HEK293T (cell line): ENCODE measurements at regions not wholly inside any gene's neighbourhood (a gene's known extent, or its start where the extent isn't known, plus 50 kb on each side); places are given as distances from the start of the nearest gene placed in this dataset.
"Not testable (repeated sequence)": the region's sequence is repeated elsewhere in the genome, so short reads cannot be mapped to it uniquely, and the experiment has no call there.

Source experiments
- CTCF ChIA-PET: fragments of 350-600 bp; formaldehyde crosslinking; extraction: SDS; loops from one replicate; lab custom pipeline; 2021; ENCODE audit warnings: antibody characterized with exemption, inconsistent platforms; lab: Yijun Ruan, JAX
- POLR2A ChIA-PET: fragments of 350-600 bp; formaldehyde crosslinking; extraction: SDS; loops from one replicate; lab custom pipeline; 2020; ENCODE audit warnings: antibody characterized with exemption, inconsistent platforms; lab: Yijun Ruan, JAX
- DNase-seq: peaks from one replicate; pipeline ENCODE4 v3.0.0; 2012; ENCODE audit warnings: mixed read lengths; ENCODE audit errors: extremely low spot score
- ARNT ChIP-seq: fragments of 450-650 bp; IDR thresholded peaks from 2 replicates; pipeline ENCODE4 v1.6.1; 2017; ENCODE audit warnings: mild to moderate bottlenecking
- BHLHE40 ChIP-seq: fragments of 450-650 bp; IDR thresholded peaks from 2 replicates; pipeline ENCODE4 v1.6.1; 2016; ENCODE audit warnings: mild to moderate bottlenecking, moderate library complexity, borderline replicate concordance
- CTBP1 ChIP-seq: fragments of 450-650 bp; IDR thresholded peaks from 2 replicates; pipeline ENCODE4 v1.6.1; 2016; ENCODE audit warnings: borderline replicate concordance
- ELF4 ChIP-seq: fragments of 450-650 bp; IDR thresholded peaks from 2 replicates; pipeline ENCODE4 v1.6.1; 2017; ENCODE audit warnings: antibody characterized with exemption
- FOXA1 ChIP-seq: fragments of 450-650 bp; IDR thresholded peaks from 2 replicates; pipeline ENCODE4 v1.6.1; 2016; ENCODE audit warnings: mild to moderate bottlenecking
- FOXK2 ChIP-seq: fragments of 450-650 bp; IDR thresholded peaks from 2 replicates; pipeline ENCODE4 v1.6.1; 2016; ENCODE audit warnings: mild to moderate bottlenecking
- FOXM1 ChIP-seq: fragments of 450-650 bp; IDR thresholded peaks from 2 replicates; pipeline ENCODE4 v1.6.1; 2017; ENCODE audit warnings: mild to moderate bottlenecking, borderline replicate concordance
- HDGF ChIP-seq: fragments of 450-650 bp; IDR thresholded peaks from 2 replicates; pipeline ENCODE4 v1.6.1; 2017; ENCODE audit warnings: antibody characterized with exemption, borderline replicate concordance
- L3MBTL2 ChIP-seq: fragments of 450-650 bp; conservative IDR thresholded peaks from 2 replicates; pipeline ENCODE4 v1.6.1; 2016; ENCODE audit warnings: mild to moderate bottlenecking
- LEF1 ChIP-seq: fragments of 450-650 bp; IDR thresholded peaks from 2 replicates; pipeline ENCODE4 v1.6.1; 2017; ENCODE audit warnings: mild to moderate bottlenecking, borderline replicate concordance
- NFRKB ChIP-seq: fragments of 450-650 bp; IDR thresholded peaks from 2 replicates; pipeline ENCODE4 v1.6.1; 2016; ENCODE audit warnings: mild to moderate bottlenecking, moderate library complexity
- SP1 ChIP-seq: fragments of 450-650 bp; IDR thresholded peaks from 2 replicates; pipeline ENCODE4 v1.6.1; 2017
- SUZ12 ChIP-seq: fragments of 450-650 bp; IDR thresholded peaks from 2 replicates; pipeline ENCODE4 v1.6.1; 2016; ENCODE audit warnings: mild to moderate bottlenecking
- TARDBP ChIP-seq: fragments of 450-650 bp; IDR thresholded peaks from 2 replicates; pipeline ENCODE4 v1.6.1; 2016
- ZNF384 ChIP-seq: fragments of 450-650 bp; IDR thresholded peaks from 2 replicates; pipeline ENCODE4 v1.6.1; 2016
- TF ChIP-seq, protein P1 (sequence below): fragments of 450-650 bp; IDR thresholded peaks from 2 replicates; pipeline ENCODE4 v1.6.1; 2016

GRCh38 chrX:1824855-1825254 lies 210.0 kb downstream of the ASMT start:
- DNase-seq = no peak
- CTCF ChIA-PET = no interaction called here
- POLR2A ChIA-PET = no interaction called here
- TF ChIP-seq NFRKB = no peak
- no peak for TF ChIP-seq FOXA1
- TF ChIP-seq CTBP1 = no peak
- no peak for TF ChIP-seq SUZ12
- no peak for TF ChIP-seq TARDBP
- TF ChIP-seq ZNF384 = no peak
- TF ChIP-seq, protein P1, sequence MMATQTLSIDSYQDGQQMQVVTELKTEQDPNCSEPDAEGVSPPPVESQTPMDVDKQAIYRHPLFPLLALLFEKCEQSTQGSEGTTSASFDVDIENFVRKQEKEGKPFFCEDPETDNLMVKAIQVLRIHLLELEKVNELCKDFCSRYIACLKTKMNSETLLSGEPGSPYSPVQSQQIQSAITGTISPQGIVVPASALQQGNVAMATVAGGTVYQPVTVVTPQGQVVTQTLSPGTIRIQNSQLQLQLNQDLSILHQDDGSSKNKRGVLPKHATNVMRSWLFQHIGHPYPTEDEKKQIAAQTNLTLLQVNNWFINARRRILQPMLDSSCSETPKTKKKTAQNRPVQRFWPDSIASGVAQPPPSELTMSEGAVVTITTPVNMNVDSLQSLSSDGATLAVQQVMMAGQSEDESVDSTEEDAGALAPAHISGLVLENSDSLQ = no peak
- no peak for TF ChIP-seq BHLHE40
- no peak for TF ChIP-seq SP1
- no peak for TF ChIP-seq L3MBTL2
- no peak for TF ChIP-seq HDGF
- TF ChIP-seq FOXM1 = no peak
- no peak for TF ChIP-seq LEF1
- TF ChIP-seq ELF4 = no peak
- TF ChIP-seq ARNT = no peak

DNA sequence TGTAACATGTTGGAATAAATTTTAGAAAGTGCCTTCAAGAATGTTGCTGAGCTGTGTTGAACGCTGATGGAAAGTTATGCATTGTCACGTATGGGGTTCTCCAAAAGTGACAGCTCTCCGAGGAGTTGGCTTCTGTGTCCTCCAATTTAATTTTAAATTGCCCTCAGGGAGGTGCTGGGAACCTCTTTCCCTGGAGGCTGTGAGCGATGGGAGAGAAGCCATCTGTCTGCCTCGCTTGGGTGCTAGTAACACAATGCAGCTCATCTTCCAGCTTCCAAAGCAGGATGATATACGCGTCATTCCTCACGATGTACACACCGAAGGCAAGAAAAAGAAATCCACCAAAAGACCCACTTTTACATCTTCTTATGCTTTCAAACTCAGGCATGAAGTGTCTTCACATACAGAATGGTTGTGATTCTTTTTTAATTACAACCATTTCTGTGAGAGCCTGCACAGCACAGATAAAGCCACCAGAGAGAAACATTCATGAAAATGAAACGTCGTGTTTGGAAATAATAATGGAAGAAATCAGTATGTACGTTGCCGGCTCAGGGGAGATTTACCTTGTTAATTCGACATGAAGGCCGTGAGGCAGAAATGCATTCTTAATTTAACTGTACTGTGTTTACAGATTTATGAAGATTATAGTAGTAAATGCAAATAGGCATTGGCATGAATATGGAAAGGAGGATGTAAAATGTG lies 218.9 kb downstream of the ASMT start:
- no peak for TF ChIP-seq LEF1
- TF ChIP-seq FOXA1 = no peak
- no peak for TF ChIP-seq ZNF384
- no peak for TF ChIP-seq BHLHE40
- TF ChIP-seq L3MBTL2 = no peak
- TF ChIP-seq NFRKB = no peak
- no peak for TF ChIP-seq HDGF
- no peak for TF ChIP-seq FOXK2
- no peak for TF ChIP-seq SP1
- ChIA-PET POLR2A (no interaction called here), CTCF (no interaction called here)
- DNase-seq = no peak

DNA sequence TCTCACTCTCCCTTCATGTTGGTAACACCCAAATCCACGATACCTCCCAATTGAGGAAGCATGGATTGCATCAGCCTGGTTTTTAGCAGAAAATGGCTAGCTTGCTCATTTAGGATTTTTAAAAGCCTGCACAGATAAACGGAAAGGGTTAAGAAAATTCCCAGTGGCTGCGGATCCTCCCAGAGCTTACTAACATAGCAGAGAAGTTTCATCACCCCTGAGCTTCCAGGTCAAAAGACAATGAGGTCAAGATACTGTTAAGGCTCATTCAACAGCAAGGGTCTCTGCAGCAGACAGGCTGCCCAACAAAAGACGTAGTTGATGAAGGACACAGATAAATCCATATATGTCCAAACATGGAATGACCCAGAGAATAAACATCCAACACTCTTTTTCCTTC lies 220.2 kb downstream of the ASMT start:
- no peak for DNase-seq
- TF ChIP-seq BHLHE40 = no peak
- TF ChIP-seq NFRKB = no peak
- TF ChIP-seq TARDBP = no peak
- TF ChIP-seq, protein P1 = no peak
- TF ChIP-seq L3MBTL2 = no peak
- TF ChIP-seq SUZ12 = no peak
- TF ChIP-seq FOXA1 = no peak
- no peak for TF ChIP-seq ARNT
- no peak for TF ChIP-seq HDGF
- TF ChIP-seq FOXM1 = no peak
- TF ChIP-seq CTBP1 = no peak
- no peak for TF ChIP-seq FOXK2
- no peak for TF ChIP-seq ZNF384
- TF ChIP-seq ELF4 = no peak
- CTCF ChIA-PET = no interaction called here
- POLR2A ChIA-PET = no interaction called here

DNA sequence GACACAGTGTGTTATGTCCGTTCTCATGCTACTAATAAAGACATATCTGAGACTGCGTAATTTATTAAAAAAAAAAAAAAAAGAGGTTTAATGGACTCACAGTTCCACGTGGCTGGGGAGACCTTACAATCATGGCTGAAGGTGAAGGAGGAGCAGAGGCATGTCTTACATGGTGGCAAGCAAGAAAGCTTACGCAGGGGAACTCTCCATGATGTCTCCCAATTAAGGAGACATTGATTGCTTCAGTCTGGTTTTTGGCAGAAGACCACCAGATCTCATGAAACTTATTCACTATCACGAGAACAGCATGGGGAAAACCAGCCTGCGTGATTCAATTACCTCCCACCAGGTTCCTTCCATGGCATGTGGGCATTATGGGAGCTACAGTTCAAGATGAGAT lies 221.8 kb downstream of the ASMT start:
- ChIA-PET CTCF (no interaction called here), POLR2A (no interaction called here)
- DNase-seq = no peak
- TF ChIP-seq SUZ12 (no peak), BHLHE40 (no peak), ZNF384 (no peak)

DNA sequence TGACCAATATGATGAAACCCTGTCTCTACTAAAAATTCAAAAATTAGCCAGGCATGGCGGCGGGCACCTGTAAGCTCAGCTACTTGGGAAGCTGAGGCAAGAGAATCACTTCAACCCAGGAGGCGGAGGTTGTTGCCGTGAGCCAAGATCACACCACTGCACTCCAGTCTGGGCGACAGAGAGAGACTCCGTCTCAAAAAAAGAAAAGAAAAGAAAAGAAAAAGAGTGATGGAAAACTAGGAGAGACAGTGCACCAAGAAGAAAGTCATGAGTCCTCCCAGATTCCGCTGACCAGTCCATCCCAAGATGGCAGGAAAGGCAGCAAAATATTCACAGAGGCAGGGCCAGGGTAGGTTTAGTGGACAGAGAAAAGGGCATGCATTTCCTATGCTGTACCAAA lies 226.9 kb downstream of the ASMT start:
- POLR2A ChIA-PET = no interaction called here
- TF ChIP-seq HDGF (no peak), ELF4 (no peak), BHLHE40 (no peak), L3MBTL2 (no peak), FOXA1 (no peak), NFRKB (no peak), ARNT (no peak), TARDBP (no peak), SP1 (no peak), CTBP1 (no peak), ZNF384 (no peak), FOXK2 (no peak), FOXM1 (no peak), LEF1 (no peak), SUZ12 (no peak)
- TF ChIP-seq, protein P1 = no peak
- no peak for DNase-seq
- CTCF ChIA-PET = no interaction called here

DNA sequence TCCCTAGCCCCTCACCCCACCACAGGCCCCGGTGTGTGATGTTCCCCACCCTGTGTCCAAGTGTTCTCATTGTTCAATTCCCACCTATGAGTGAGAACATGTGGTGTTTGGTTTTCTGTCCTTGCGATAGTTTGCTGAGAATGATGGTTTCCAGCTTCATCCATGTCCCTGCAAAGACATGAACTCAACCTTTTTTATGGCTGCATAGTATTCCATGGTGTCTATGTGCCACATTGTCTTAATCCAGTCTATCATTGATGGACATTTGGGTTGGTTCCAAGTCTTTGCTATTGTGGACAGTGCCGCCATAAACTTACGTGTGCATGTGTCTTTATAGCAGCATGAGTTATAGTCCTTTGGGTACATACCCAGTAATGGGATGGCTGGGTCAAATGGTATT lies 232.1 kb downstream of the ASMT start:
- DNase-seq, CTCF ChIA-PET, POLR2A ChIA-PET: not testable (repeated sequence)

DNA sequence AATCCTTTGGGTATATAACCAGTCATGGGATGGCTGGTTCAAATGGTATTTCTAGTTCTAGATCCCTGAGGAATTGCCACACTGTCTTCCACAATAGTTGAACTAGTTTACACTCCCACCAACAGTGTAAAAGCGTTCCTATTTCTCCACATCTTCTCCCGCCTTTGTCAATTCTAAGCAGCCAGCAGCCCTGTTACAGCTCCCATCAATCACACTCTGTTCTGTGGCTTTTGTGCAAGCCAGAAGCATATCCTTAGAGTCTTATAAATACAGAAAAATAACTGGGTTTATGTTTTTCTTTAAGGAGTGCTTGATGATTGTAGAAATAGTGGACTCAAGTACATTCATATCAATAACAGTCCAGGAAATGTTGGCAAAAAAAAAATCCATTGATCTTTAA lies 232.9 kb downstream of the ASMT start:
- DNase-seq, CTCF ChIA-PET, POLR2A ChIA-PET: not testable (repeated sequence)
